NCI-H2029 (cell line): ENCODE measurements at regions not wholly inside any gene's neighbourhood (a gene's known extent, or its start where the extent isn't known, plus 50 kb on each side); places are given as distances from the start of the nearest gene placed in this dataset.

Source experiments
- DNase-seq: peaks from one replicate; lab custom pipeline; 2025; lab: John Stamatoyannopoulos, UW

DNA sequence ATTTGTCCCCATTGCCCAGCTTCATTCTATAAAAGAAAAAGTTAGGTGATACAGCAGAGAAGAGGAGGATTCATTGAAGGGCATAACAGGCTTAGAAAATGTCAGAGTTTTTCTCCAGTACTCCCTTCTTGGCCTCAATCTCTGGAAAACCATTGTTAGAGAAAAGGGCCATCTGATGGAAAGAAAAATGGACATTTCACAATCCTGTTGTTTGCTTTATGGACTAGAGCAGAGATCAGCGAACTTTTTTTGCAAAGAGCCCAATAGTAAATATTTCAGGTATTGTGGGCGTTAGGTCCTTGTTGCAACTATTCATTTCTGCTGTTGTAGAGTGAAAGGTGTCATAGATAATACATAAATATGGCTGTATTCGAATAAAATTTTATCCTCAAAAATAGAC lies 208.8 kb downstream of the TLE4 start:
- DNase-seq = no peak

DNA sequence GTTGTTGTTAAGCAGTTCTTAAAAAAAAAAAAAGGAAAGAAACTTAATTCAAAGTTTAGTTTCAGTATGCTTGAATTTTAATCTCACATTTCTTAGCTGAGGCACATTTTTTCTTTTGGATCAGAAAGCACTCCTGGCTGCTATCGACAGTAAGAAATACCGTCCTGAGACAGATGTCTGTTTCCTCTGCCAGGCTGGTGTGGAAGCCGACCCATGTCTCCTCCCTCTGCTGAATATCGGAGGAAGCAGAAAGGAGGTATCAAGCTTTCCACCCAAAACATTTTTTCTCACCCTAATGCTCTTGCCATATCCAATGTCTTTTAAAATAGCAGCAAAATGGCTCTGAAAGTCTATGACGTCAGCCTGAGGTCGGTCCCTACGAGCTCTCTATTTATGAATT lies 208.1 kb downstream of the TLE4 start:
- no peak for DNase-seq

GRCh38 chr9:79778581-79778980 lies 206.8 kb downstream of the TLE4 start:
- DNase-seq = no peak

DNA sequence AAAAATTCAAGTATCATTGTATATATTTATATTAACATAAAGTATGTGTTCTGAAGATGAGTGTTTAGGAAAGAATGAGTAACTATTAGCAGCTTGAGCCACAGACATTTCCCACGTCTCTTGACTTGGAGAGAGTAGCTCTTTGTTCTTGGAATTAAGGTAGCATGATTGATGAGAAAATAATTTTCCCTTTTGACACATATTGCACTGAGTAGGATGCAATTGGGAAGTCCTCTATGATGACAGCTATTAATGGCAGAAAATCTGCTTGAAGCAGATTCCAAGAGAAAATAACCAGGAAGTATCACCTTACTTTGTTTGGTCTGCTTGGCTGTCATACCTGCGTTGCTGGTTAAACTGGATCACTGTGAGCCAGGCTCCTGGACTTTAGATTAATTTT lies 204.8 kb downstream of the TLE4 start:
- DNase-seq = no peak
